Renal pelvis (tissue), 1 donor: ENCODE measurements at regions not wholly inside any gene's neighbourhood (a gene's known extent, or its start where the extent isn't known, plus 50 kb on each side); places are given as distances from the start of the nearest gene placed in this dataset.

Experiments
- DNase-seq: peaks from one replicate; pipeline ENCODE4 v3.0.0-alpha.2; 2013

DNA sequence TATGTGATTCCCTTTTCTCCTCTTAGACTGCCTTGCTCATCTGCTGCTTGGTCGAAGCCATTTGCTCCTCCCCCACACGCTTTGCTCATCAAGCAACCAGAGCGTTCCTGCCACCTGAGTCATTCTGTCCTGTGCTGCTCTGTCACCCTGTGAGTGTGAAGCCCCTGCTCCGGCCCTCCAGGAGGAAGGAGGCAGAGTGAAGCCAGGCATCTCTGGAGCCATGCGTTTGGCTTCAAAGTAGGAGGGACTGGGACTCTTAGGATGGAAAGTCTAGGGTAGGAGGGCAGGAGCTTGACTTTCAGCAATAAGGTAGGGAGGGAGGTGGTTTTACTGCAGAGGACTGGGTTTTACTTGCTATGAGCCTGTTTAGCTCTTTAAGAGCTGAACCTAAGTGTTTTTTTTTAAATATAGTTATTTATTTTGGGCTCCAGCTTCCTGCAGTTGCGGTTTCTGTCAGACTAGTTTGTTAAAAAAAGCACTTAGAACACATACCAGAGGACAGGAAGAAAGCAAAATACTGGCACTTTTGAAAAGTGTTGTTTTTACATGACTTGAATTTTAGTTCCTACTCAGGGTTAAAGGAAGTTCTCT lies 63.6 kb downstream of the SPINK2 start:
- DNase-seq, result peak; percentile 47

DNA sequence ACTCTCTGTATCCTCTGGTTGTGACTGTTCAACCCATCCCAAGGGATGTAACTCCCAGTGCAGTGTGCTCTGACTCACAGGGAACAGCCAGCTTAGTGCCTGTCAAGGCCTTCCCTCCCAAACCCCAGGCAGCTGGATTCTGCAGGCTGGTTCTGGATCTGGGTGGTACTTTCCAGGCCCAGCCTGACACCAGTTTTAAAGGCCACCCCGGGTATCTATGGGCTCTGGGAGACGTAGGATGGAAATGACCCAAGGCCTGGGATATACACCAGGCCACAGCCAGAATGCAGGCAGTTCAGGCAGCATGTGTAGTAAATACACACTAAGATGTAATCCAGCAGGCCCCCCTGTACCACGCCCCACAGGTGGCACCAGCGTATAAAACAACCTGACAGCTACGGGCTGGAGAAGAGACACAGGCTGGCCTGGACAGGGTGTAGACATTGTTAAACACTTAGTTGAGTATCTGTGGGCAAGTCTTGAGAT lies 64.2 kb downstream of the SPINK2 start:
- DNase-seq, result peak; percentile 20

DNA sequence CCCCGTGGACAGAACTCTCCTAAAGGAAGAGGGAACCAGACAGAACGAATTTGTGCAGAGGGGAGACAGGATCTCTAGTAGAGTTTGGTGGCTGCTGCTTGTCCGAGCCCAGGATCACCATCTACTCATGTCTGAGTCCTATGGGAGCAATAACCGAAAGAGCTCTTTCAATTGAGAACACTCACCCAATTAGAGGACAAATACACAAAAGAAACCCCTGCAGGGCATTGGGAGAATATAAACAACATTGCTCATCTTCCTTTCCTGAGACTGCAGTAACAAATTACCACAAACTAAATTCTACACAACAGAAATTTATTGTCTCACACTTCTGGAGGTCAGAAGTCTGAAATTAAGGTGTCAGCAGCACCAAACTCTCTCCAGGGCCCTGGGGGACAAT lies 65.6 kb downstream of the SPINK2 start:
- no peak for DNase-seq

DNA sequence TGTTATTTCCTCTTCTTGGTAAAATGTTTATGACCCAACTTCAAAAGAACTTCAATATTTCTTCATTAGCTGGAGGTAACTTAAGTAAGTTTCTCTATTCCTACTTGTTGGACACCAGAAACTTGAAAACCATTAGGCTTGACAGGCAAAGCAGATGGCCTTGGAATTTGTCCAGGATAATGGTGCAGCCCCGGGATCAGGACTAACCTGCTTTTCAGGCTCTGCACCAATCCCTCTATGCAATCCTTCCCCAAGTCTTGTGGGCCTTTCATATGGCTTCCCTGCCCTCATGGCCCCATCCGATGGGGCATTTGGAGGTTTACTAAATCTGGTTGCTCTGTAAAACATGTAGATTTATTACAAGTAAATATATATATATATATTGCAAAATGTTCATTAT lies 68.5 kb downstream of the SPINK2 start:
- DNase-seq, result peak; percentile 7

DNA sequence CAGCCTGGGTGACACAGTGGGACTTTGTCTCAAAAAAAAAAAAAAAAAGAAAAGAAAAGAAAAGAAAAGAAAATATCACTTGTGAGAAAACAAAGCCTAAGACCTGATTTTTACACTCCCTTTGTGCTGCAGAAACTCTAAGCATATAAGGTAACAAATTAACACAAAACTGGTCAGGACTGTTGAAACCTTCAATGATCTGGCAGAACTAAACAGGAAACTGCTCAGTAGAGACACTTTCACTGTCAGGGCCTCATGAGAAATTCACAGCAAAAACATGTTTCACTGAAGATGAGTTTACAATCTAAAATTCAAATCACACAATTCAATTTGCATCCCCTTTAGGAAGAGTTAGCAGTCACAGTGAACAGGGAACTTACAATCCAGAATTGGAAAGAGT lies 69.1 kb upstream of the HOPX start:
- DNase-seq, result no peak

DNA sequence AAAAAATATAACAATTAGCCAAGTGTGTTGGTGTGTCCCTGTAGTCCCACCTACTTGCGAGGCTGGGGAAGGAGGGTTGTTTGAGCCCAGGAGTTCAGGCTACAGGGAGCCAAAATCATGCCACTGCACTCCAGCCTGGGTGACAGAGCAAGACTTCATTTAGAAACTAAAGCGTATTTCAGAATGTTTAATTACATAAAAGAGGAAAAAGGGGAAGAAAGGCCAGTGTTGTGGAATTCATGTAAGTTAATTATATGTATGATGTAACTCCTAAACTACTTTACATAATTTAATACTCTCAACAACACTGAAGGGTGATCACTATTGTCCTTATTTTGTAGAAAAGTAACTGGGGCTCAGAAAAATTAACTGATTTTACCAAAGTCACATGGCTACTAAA lies 67.2 kb upstream of the HOPX start:
- DNase-seq, result no peak

DNA sequence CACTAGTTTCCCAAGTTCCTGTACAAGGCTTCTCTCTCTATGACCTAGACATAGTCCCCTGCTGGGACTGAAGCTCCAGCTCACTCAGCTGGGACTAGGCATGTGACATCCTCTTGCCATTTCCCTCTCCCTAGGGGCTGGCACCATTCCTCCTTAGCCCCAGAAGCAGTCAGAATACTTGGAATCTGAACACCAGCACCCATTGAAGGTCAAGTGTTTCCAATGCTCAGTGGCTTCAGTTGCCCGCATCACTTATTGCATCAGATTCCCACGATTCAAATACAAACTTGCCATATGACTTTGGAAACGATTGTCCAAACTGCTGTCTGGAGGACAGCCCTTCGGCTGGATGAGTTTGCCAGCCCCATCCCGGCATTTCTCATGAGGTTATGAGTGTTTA lies 65.5 kb upstream of the HOPX start:
- DNase-seq, result no peak

DNA sequence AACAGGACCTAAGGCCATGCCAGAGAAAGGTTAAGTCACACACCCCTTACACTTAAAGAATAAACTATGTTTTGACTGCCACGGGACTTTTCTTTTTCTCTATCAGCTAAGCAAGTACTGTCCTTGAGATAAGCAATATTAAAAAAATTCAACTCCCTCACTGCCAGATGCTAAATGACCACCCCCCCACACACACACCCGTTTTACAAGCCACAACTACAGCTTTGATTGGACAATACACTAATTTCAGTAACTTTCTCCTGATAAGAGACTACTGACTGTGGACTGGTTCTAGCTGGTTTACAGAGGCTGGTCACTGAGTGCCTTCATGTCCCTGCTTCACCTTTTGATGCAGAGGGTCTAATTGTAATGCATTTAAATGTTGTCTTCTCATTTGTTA lies 63.9 kb upstream of the HOPX start:
- DNase-seq, result no peak

DNA sequence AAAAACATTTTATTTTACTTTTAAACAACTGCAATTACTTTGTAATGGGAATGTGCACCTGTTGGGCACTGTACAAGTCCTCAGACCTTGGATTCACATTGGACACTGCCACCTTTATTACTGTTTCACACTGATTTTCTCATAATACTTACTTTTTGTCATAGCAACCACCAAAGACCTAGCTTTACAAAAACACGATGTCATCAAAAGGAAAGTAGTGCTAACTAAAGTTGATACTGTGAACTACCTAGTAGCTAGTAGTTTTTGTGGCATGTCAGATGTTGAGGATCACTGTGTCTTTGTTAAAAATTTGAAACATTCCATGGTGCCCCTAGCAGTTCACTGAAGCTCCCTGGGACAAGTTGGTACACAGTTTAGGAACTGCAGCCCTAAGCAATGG lies 62.9 kb upstream of the HOPX start:
- no peak for DNase-seq

DNA sequence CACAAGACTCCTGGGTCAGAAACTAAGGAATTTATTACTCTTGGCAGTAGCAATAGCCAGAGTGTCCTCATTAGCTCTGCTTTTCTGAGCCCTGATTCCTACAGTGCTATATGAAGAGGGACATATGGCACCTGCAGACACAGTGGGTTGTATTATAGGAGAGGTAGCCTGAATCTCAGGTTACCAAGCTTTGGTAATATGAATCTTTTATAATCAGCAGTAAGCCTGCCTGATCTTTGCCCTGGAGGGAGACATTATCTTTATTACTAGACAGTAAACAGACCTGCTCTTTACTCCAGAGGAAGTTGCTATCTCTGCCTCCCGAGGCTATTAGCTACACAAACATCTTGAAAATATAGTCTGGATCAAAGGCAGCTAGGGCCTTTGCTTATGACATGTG lies 62.5 kb upstream of the HOPX start:
- no peak for DNase-seq

DNA sequence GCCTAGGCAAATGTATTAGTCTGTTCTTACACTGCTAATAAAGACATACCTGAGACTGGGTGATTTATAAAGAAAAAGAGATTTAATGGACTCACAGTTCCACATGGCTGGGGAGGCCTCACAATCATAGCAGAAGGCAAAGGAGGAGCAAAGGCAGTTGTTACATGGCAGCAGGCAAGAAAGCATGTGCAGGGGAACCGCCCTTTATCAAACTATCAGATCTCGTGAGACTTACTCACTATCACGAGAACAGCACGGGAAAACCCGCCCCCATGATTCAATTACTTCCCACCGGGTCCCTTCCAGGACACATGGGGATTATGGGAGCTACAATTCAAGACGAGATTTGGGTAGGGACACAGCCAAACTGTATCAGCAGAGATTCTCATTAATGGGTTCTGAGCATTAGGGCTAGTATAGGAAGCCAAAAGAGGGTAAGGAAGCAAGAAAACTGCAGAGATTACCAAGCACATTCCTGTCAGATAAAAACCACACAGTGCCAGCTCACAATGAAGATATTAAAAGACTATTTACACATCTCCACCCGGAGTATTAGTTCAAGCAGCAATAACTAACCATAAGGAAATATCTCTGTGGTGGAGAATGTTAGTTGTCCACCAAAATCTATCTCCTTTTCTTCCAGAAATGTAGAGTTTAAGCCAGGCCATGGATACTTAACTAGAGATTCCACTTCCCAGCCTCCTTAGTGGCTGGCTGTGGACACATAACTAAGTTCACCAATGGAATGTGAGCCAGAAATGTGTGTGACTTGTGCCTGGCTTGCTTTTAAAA lies 61.2 kb upstream of the HOPX start:
- DNase-seq, result no peak

DNA sequence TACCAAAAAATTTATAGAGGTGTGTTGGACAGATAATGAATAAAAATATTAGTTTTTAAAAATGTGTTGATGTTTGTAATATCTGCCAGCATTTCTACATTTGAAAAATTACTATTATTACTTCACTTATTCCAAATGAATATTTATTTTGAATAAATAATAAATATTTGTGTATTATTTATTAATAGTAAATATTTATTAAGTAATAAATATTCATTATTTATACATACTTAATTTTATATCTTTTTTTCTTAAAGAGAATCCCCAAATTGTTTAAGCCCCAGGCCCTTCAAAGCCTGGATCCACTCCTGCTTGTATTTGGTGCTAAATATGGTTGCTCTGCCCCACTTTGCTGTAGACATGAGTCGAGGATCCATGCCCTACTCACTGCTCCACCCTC lies 60.5 kb upstream of the HOPX start:
- DNase-seq, result no peak

DNA sequence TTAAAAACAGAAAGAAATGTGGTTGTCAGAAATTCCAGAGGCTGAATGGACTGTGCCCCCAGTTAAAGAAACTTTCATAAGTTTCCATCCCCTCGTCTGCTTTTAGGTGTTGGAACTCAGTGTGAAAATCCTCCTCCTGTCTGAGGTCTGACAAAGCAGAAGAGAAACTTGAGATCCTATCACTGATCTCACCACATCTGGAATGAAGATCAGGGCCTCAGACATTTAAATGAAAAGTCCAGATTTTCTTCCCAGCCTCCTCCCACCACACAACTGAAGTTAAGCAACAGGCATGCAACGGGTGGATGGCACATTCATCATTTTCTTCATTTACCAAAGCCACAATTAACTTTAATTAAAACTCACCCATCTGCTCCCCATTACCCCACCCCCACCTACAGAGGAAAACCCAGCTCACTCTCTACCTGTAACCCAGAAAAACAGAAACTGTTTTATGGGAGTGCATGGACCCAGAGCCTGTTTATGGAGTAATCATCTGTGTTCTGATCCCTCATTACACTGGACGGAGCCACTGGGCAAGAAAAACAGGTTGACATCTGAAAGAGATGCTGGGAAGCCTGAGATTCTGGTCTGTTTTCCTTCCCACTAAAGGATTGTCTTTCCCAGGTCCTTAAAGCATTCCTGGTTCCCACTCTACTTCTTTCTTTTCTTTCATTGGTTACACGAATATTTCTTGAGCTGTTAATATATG lies 58.1 kb upstream of the HOPX start:
- peak; percentile 35 for DNase-seq

DNA sequence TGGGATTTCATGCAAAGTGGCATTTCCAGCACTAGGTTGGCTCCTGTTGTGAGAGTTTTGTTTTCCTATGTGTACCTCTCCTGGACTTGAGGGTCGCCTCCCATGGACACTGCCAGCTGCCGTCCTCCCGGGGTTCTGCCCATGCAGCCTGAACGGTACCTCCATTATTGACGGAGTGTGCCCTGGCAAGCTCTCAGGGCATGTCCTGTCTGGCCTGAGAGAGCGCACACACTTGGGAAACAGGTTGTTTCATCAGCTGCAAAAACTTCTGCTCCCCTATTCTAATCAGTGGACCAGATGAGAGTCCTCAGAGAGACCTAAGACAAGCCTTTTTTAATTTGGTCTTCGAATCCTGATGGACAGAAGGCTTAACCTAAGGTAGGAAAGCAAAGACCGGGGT lies 56.6 kb upstream of the HOPX start:
- no peak for DNase-seq

DNA sequence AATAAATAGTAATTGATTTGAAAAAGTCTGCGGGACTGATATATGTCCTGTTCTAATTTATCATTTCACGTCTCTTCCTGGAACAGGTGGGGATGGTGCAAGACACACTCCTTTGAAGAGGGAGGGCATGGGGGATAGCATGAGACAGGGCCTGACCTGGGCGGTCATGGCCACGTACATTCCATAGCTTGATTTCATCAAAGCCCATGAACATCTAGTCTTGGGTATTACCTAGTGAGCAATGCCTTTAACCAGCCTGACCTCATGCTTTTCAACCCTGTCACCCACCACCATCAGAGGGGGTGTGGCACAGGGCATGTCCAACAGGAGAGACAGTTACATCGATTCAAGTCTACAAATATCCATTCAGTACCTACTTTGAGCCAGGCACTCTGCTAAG lies 52.3 kb upstream of the HOPX start:
- DNase-seq, result no peak

DNA sequence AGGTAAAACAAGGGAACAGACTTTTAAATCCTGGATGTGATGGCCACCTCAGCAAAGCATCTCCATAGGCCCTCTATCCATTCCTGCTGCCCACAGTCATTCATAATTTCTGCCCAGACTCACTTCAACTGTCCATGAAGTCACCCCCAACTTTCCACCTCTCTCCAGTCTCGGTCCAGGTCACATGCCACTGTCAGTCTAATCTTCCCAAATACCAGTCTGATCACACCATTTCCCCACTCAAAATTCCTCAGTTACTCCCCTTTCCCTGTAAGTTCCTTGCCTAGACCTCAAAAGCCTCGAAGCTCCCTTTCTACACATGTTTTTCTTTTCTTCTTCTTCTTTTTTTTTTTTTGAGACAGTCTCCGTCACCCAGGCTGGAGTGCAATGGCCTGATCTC lies 51.2 kb upstream of the HOPX start:
- DNase-seq, result no peak

DNA sequence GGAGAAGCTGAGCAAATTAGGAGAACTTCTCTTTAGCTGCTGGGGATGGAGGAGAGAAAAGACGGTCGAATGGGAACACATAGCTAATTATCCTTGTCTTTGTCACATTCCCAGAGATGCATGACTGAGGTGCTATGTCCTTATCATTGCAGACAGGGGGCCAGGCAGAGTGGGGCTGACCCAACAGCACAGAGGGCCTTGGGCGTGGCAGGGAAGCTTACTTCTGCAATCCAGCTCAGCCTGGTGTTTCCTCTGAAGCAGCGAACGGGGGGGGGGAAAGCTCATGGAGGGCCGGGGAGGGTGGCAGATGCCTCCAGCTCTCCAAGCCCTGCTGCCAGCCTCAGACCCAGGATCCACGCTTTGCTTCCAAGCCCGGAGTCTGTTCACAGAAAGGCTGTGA lies 50.8 kb upstream of the HOPX start:
- no peak for DNase-seq
